BE2C (cell line): ENCODE measurements at regions not wholly inside any gene's neighbourhood (a gene's known extent, or its start where the extent isn't known, plus 50 kb on each side); places are given as distances from the start of the nearest gene placed in this dataset.

Experiments used
- DNase-seq: peaks from one replicate; pipeline ENCODE4 v3.0.0-alpha.2; 2020
- H3K27me3 ChIP-seq: fragments of 250-450 bp; sonication (Bioruptor Pico); 2 replicates; pipeline ENCODE4 v1.5.1; 2020; ENCODE audit warnings: mild to moderate bottlenecking
- H3K36me3 ChIP-seq: fragments of 250-450 bp; sonication (Bioruptor Pico); 2 replicates; pipeline ENCODE4 v1.5.1; 2020; ENCODE audit warnings: mild to moderate bottlenecking
- H3K4me1 ChIP-seq: fragments of 250-450 bp; sonication (Bioruptor Pico); 2 replicates; pipeline ENCODE4 v1.5.1; 2020
- H3K4me3 ChIP-seq: 2 replicates; pipeline ENCODE4 v1.5.1; 2011; ENCODE audit warnings: low read depth, low read length
- H3K9me3 ChIP-seq: fragments of 250-450 bp; sonication (Bioruptor Pico); 2 replicates; pipeline ENCODE4 v1.5.1; 2020
- TF ChIP-seq, protein P1 (sequence below): IDR thresholded peaks from 2 replicates; pipeline ENCODE4 v1.5.1; 2012; ENCODE audit warnings: mild to moderate bottlenecking, low read depth, low read length

DNA sequence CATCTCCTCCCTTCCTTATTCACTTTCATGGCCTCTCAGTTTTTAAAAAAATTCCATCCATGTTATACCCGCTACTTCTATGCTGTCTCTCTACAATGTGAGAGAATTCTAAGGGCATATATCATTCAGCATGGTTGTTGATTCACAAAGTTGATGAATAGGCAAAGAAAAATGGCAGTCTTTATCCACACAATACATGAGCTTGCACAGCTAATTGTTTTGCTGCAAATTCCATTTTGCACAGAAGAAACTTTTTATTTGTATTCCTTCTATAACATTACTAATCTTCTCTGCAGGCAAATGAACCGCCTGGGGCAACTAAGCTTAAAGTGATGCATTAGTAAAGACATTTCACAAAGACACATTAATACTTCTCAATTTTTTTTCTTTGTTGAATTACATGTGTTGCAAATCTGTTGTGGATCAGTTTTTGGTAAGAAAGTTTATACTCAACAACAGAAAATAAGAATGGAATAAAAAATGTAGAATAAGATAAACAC, 196.9 kb downstream of the LIG4 start:
- no peaks in the 10 kb centered on the region; the same call in 1 of the 2 replicates for H3K9me3 ChIP-seq
- TF ChIP-seq, protein P1, sequence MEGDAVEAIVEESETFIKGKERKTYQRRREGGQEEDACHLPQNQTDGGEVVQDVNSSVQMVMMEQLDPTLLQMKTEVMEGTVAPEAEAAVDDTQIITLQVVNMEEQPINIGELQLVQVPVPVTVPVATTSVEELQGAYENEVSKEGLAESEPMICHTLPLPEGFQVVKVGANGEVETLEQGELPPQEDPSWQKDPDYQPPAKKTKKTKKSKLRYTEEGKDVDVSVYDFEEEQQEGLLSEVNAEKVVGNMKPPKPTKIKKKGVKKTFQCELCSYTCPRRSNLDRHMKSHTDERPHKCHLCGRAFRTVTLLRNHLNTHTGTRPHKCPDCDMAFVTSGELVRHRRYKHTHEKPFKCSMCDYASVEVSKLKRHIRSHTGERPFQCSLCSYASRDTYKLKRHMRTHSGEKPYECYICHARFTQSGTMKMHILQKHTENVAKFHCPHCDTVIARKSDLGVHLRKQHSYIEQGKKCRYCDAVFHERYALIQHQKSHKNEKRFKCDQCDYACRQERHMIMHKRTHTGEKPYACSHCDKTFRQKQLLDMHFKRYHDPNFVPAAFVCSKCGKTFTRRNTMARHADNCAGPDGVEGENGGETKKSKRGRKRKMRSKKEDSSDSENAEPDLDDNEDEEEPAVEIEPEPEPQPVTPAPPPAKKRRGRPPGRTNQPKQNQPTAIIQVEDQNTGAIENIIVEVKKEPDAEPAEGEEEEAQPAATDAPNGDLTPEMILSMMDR = no peak
- no peaks in the 10 kb centered on the region for H3K36me3 ChIP-seq
- no peaks in the 10 kb centered on the region for H3K4me1 ChIP-seq
- no peak for DNase-seq
- no peaks in the 10 kb centered on the region for H3K27me3 ChIP-seq
- no peak overlapping the region for H3K4me3 ChIP-seq

DNA sequence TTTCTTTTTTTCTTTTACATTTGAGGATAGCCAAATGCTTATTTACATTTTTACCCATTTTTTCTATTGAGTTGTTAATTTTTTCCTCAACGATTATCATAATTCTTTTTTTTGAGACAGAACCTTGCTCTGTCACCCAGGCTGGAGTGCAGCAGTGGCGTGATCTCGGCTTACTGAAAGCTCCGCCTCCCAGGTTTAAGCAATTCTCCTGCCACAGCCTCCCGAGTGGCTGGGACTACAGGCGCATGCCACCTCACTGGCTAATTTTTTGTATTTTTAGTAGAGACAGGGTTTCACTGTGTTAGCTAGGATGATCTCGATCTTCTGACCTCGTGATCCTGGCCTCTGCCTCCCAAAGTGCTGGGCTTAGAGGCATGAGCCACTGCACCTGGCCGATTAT, 208.7 kb downstream of the LIG4 start:
- DNase-seq = no peak
- Histone ChIP-seq H3K27me3 (no peaks in the 10 kb centered on the region), H3K36me3 (no peaks in the 10 kb centered on the region), H3K9me3 (no peaks in the 10 kb centered on the region), H3K4me1 (peaks cover 3% of the 10 kb centered on the region; the same call in 1 of the 2 replicates), H3K4me3 (no peak overlapping the region)
- TF ChIP-seq, protein P1 = no peak

DNA sequence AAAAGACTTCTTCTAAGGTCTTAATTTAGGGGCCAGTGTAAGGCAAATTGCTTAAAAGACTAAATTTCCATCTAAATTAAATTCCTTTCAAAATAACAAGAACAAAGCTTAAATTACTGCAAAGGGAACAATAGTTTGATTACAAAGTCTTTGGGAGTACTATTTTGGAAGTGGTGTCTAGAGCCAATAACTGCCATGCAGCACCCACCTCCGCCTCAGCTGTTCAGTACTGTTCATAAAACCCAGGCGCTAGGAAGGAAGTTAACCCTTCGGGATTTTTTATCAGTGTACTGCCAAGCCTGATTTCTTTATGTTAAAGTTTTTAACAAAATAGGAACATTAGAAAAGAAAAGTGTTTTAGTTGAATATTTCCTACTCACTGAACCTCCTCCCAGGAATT, 210.1 kb downstream of the LIG4 start:
- H3K4me1 ChIP-seq = peaks cover 3% of the 10 kb centered on the region; the same call in 1 of the 2 replicates
- H3K9me3 ChIP-seq = no peaks in the 10 kb centered on the region
- no peaks in the 10 kb centered on the region for H3K36me3 ChIP-seq
- H3K27me3 ChIP-seq = no peaks in the 10 kb centered on the region
- DNase-seq = no peak
- TF ChIP-seq, protein P1 = no peak
- H3K4me3 ChIP-seq = no peak overlapping the region

DNA sequence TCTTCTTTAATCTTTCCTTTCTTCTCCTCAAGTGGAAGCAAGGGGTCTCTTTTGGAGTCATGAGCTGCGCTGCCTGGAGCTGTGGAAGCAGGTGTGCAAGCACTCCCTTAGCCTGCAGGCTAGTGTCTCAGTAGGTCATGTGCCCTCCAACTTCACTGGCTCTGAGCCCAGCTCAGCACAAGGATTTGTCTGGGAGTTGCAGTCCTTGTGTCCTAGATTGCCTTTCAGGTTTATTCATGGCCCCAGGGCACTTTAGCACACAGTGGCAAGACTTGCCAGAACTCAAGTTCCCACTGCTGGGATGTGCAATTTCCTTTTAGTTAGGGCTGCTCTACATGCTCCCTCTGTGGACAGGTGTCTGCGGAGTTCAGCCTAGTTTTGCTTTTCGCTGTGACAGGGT, 211.7 kb downstream of the LIG4 start:
- TF ChIP-seq, protein P1 = no peak
- Histone ChIP-seq H3K9me3 (no peaks in the 10 kb centered on the region), H3K4me3 (no peak overlapping the region), H3K4me1 (peaks cover 3% of the 10 kb centered on the region; the same call in 1 of the 2 replicates), H3K36me3 (no peaks in the 10 kb centered on the region), H3K27me3 (no peaks in the 10 kb centered on the region)
- DNase-seq = peak; percentile 64

DNA sequence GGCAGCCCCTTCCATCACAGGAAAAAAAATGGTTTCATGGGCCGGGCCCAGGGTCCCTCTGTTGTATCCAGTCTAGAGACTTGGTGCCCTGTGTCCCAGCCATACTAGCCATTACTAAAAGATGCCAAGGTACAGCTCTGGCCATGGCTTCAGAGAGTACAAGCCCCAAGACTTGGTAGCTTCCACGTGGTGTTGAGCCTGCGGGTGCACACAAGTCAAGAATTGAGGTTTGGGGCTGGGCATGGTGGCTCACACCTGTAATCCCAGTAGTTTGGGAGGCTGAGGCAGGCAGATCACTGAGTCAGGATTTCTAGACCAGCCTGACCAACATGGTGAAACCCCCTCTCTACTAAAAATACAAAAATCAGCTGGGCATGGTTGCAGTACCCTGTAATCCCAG, 214.3 kb downstream of the LIG4 start:
- Histone ChIP-seq H3K4me3 (no peak overlapping the region), H3K9me3 (no peaks in the 10 kb centered on the region), H3K27me3 (no peaks in the 10 kb centered on the region), H3K4me1 (peaks cover 3% of the 10 kb centered on the region; the same call in 1 of the 2 replicates), H3K36me3 (no peaks in the 10 kb centered on the region)
- DNase-seq = no peak
- TF ChIP-seq, protein P1 = no peak

DNA sequence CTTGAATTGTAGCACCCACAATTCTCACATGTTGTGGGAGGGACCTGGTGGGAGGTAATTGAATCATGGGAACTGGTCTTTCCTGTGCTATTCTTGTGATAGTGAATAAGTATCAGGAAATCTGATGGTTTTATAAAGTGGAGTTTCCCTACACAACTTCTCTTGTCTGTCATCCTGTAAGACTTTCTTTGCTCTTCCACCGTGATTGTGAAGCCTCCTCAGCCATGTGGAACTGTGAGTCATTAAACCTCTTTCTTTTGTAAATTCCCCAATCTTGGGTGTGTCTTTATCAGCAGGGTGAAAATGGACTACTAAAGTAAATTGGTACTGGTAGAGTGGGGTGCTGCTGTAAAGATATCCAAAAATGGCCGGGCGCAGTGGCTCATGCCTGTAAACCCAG, 215.6 kb downstream of the LIG4 start:
- DNase-seq = no peak
- TF ChIP-seq, protein P1 = no peak
- H3K36me3 ChIP-seq = no peaks in the 10 kb centered on the region
- H3K9me3 ChIP-seq = no peaks in the 10 kb centered on the region
- no peak overlapping the region for H3K4me3 ChIP-seq
- H3K4me1 ChIP-seq = peaks cover 3% of the 10 kb centered on the region; the same call in 1 of the 2 replicates
- H3K27me3 ChIP-seq = no peaks in the 10 kb centered on the region
